ENCODE measurements at regions not wholly inside any gene's neighbourhood (a gene's known extent, or its start where the extent isn't known, plus 50 kb on each side); places are given as distances from the start of the nearest gene placed in this dataset.

GRCh38 chr1:234681065-234681464 lies 71.1 kb upstream of the IRF2BP2 start:
- no peak for DNase-seq (ENCODE audit: low spot score in 2 of 2)
- no peak overlapping the region for H3K4me3 ChIP-seq (ENCODE audit: low read depth, poor library complexity, severe bottlenecking)
- intact Hi-C loops (cut with DNase I; ENCODE audit: low total_unique reads): no loop called here
- 90 to 91% methylated on average over 3 of the region's 3 CpGs for WGBS, 2 donors
- no peak for TF ChIP-seq POLR2A (IDR thresholded peaks at IDR 0.05)
- no peak for TF ChIP-seq CTCF (IDR thresholded peaks at IDR 0.05)

- 95 to 97% methylated on average over 8 of the region's 8 CpGs for WGBS, 2 donors
- no peak overlapping the region for H3K4me3 ChIP-seq (ENCODE audit: low read depth, poor library complexity, severe bottlenecking)
- DNase-seq (ENCODE audit: low spot score in 2 of 2): no peak
- intact Hi-C loops (cut with DNase I; ENCODE audit: low total_unique reads): loop anchor here (1.0 kb wide), 1 partner anchor 22 kb away; no protein-coding TSS in a partner anchor
- no peak for TF ChIP-seq POLR2A (IDR thresholded peaks at IDR 0.05)
- no peak for TF ChIP-seq CTCF (IDR thresholded peaks at IDR 0.05)
These were observed 70.4 kb upstream of the IRF2BP2 start for GRCh38 chr1:234680331-234680904.

- no peak for TF ChIP-seq POLR2A (IDR thresholded peaks at IDR 0.05)
- no peak for TF ChIP-seq CTCF (IDR thresholded peaks at IDR 0.05)
- 12 to 15% methylated on average over 13 of the region's 13 CpGs for WGBS, 2 donors
- intact Hi-C loops (cut with DNase I; ENCODE audit: low total_unique reads): no loop called here
- peak; percentile 70 to 95 for DNase-seq (ENCODE audit: low spot score in 2 of 2)
- H3K4me3 ChIP-seq (ENCODE audit: low read depth, poor library complexity, severe bottlenecking): no peak overlapping the region
These were observed 66.2 kb upstream of the IRF2BP2 start for GRCh38 chr1:234676103-234676594.

- no peak for DNase-seq (ENCODE audit: low spot score in 2 of 2)
- WGBS, 2 donors: 67 to 81% methylated on average over 6 of the region's 6 CpGs
- TF ChIP-seq CTCF (IDR thresholded peaks at IDR 0.05): no peak
- no peak for TF ChIP-seq POLR2A (IDR thresholded peaks at IDR 0.05)
- intact Hi-C loops (cut with DNase I; ENCODE audit: low total_unique reads): no loop called here
- H3K4me3 ChIP-seq (ENCODE audit: low read depth, poor library complexity, severe bottlenecking): no peak overlapping the region
These were observed 65.6 kb upstream of the IRF2BP2 start for GRCh38 chr1:234675572-234675971.

GRCh38 chr1:234675006-234675405 lies 65.0 kb upstream of the IRF2BP2 start:
- 67 to 72% methylated on average over 4 of the region's 4 CpGs for WGBS, 2 donors
- intact Hi-C loops (cut with DNase I; ENCODE audit: low total_unique reads): no loop called here
- H3K4me3 ChIP-seq (ENCODE audit: low read depth, poor library complexity, severe bottlenecking): no peak overlapping the region
- DNase-seq (ENCODE audit: low spot score in 2 of 2): no peak
- no peak for TF ChIP-seq CTCF (IDR thresholded peaks at IDR 0.05)
- no peak for TF ChIP-seq POLR2A (IDR thresholded peaks at IDR 0.05)
